IMR-90 (cell line): ENCODE measurements at regions not wholly inside any gene's neighbourhood (a gene's known extent, or its start where the extent isn't known, plus 50 kb on each side); places are given as distances from the start of the nearest gene placed in this dataset.

ENCODE experiments used
- CTCF ChIP-seq: conservative IDR thresholded peaks from 2 replicates; pipeline ENCODE4 v1.5.1; 2012; ENCODE audit warnings: mild to moderate bottlenecking, low read depth, low read length, improper control_type of control experiment
- POLR2A ChIP-seq: IDR thresholded peaks from 2 replicates; pipeline ENCODE4 v1.6.1; 2012; ENCODE audit warnings: mild to moderate bottlenecking, low read depth, low read length
- SMC3 ChIP-seq: fragments of 150-350 bp; IDR thresholded peaks from 2 replicates; pipeline ENCODE4 v1.6.1; 2016; ENCODE audit warnings: low read depth, mild to moderate bottlenecking, antibody characterized with exemption, low read length, moderate library complexity

GRCh38 chr5:61931236-61931635 lies 374.8 kb upstream of the KIF2A start:
- TF ChIP-seq POLR2A (no peak), SMC3 (no peak), CTCF (no peak)
